Activated naive CD8-positive, alpha-beta T cell treated with anti-CD3 and anti-CD28 coated beads for 36 hours (primary cell): ENCODE measurements at regions not wholly inside any gene's neighbourhood (a gene's known extent, or its start where the extent isn't known, plus 50 kb on each side); places are given as distances from the start of the nearest gene placed in this dataset.

ENCODE experiments used
- DNase-seq: peaks from one replicate; pipeline ENCODE4 v3.0.0; 2021
- H3K27ac Mint-ChIP-seq: one replicate; pipeline ENCODE4 v1.8.0; 2022; ENCODE audit warnings: mild to moderate bottlenecking, moderate library complexity, mixed read lengths
- H3K27me3 Mint-ChIP-seq: one replicate; pipeline ENCODE4 v1.8.0; 2022; ENCODE audit warnings: mild to moderate bottlenecking, mixed read lengths
- H3K36me3 Mint-ChIP-seq: one replicate; pipeline ENCODE4 v1.8.0; 2021; ENCODE audit warnings: mild to moderate bottlenecking, mixed read lengths
- H3K4me1 Mint-ChIP-seq: one replicate; pipeline ENCODE4 v1.8.0; 2021; ENCODE audit warnings: mixed read lengths
- H3K4me3 Mint-ChIP-seq: one replicate; pipeline ENCODE4 v1.8.0; 2022; ENCODE audit warnings: mild to moderate bottlenecking, moderate library complexity, mixed read lengths
- H3K9me3 Mint-ChIP-seq: one replicate; pipeline ENCODE4 v1.8.0; 2022; ENCODE audit warnings: mixed read lengths

GRCh38 chr20:39553120-39553519, 591.0 kb downstream of the DHX35 start:
- H3K4me3 Mint-ChIP-seq = no peak overlapping the region
- H3K36me3 Mint-ChIP-seq = no peaks in the 10 kb centered on the region
- peaks cover 7% of the 10 kb centered on the region for H3K27me3 Mint-ChIP-seq
- no peaks in the 10 kb centered on the region for H3K9me3 Mint-ChIP-seq
- DNase-seq = no peak
- H3K4me1 Mint-ChIP-seq = no peaks in the 10 kb centered on the region
- no peak overlapping the region for H3K27ac Mint-ChIP-seq

- Mint-ChIP-seq H3K27ac (no peak overlapping the region), H3K36me3 (no peaks in the 10 kb centered on the region), H3K27me3 (peaks cover 7% of the 10 kb centered on the region), H3K4me3 (no peak overlapping the region), H3K4me1 (no peaks in the 10 kb centered on the region), H3K9me3 (no peaks in the 10 kb centered on the region)
- no peak for DNase-seq
Measured at GRCh38 chr20:39549733-39550132, 587.6 kb downstream of the DHX35 start.

GRCh38 chr20:39547546-39548408, 585.6 kb downstream of the DHX35 start:
- H3K9me3 Mint-ChIP-seq = no peaks in the 10 kb centered on the region
- peaks cover 7% of the 10 kb centered on the region for H3K27me3 Mint-ChIP-seq
- no peaks in the 10 kb centered on the region for H3K4me1 Mint-ChIP-seq
- H3K36me3 Mint-ChIP-seq = no peaks in the 10 kb centered on the region
- no peak overlapping the region for H3K27ac Mint-ChIP-seq
- DNase-seq = no peak
- H3K4me3 Mint-ChIP-seq = no peak overlapping the region

GRCh38 chr20:39541136-39541803, 579.1 kb downstream of the DHX35 start:
- no peak for DNase-seq
- H3K4me1 Mint-ChIP-seq = no peaks in the 10 kb centered on the region
- no peaks in the 10 kb centered on the region for H3K9me3 Mint-ChIP-seq
- no peak overlapping the region for H3K4me3 Mint-ChIP-seq
- H3K27me3 Mint-ChIP-seq = no peaks in the 10 kb centered on the region
- no peaks in the 10 kb centered on the region for H3K36me3 Mint-ChIP-seq
- no peak overlapping the region for H3K27ac Mint-ChIP-seq

GRCh38 chr20:39538317-39538716, 576.2 kb downstream of the DHX35 start:
- Mint-ChIP-seq H3K27ac (no peak overlapping the region), H3K4me3 (no peak overlapping the region), H3K27me3 (no peaks in the 10 kb centered on the region), H3K4me1 (no peaks in the 10 kb centered on the region), H3K36me3 (no peaks in the 10 kb centered on the region), H3K9me3 (no peaks in the 10 kb centered on the region)
- no peak for DNase-seq

GRCh38 chr20:39535301-39535700, 573.2 kb downstream of the DHX35 start:
- no peak for DNase-seq
- no peaks in the 10 kb centered on the region for H3K27me3 Mint-ChIP-seq
- H3K4me3 Mint-ChIP-seq = no peak overlapping the region
- H3K4me1 Mint-ChIP-seq = no peaks in the 10 kb centered on the region
- H3K27ac Mint-ChIP-seq = no peak overlapping the region
- no peaks in the 10 kb centered on the region for H3K36me3 Mint-ChIP-seq
- no peaks in the 10 kb centered on the region for H3K9me3 Mint-ChIP-seq

- Mint-ChIP-seq H3K4me3 (no peak overlapping the region), H3K27ac (no peak overlapping the region), H3K9me3 (no peaks in the 10 kb centered on the region), H3K27me3 (no peaks in the 10 kb centered on the region), H3K4me1 (no peaks in the 10 kb centered on the region), H3K36me3 (no peaks in the 10 kb centered on the region)
- no peak for DNase-seq
Measured at GRCh38 chr20:39534846-39535245, 572.7 kb downstream of the DHX35 start.

GRCh38 chr20:39533858-39534257, 571.7 kb downstream of the DHX35 start:
- H3K27me3 Mint-ChIP-seq = no peaks in the 10 kb centered on the region
- no peak overlapping the region for H3K27ac Mint-ChIP-seq
- no peak overlapping the region for H3K4me3 Mint-ChIP-seq
- no peaks in the 10 kb centered on the region for H3K4me1 Mint-ChIP-seq
- H3K9me3 Mint-ChIP-seq = no peaks in the 10 kb centered on the region
- no peaks in the 10 kb centered on the region for H3K36me3 Mint-ChIP-seq
- DNase-seq = no peak

- H3K4me1 Mint-ChIP-seq = no peaks in the 10 kb centered on the region
- H3K4me3 Mint-ChIP-seq = no peak overlapping the region
- H3K27me3 Mint-ChIP-seq = no peaks in the 10 kb centered on the region
- H3K27ac Mint-ChIP-seq = no peak overlapping the region
- DNase-seq = no peak
- no peaks in the 10 kb centered on the region for H3K36me3 Mint-ChIP-seq
- H3K9me3 Mint-ChIP-seq = no peaks in the 10 kb centered on the region
Measured at GRCh38 chr20:39532205-39532604, 570.1 kb downstream of the DHX35 start.

GRCh38 chr20:39528436-39528835, 566.3 kb downstream of the DHX35 start:
- Mint-ChIP-seq H3K4me1 (no peaks in the 10 kb centered on the region), H3K9me3 (no peaks in the 10 kb centered on the region), H3K4me3 (no peak overlapping the region), H3K27ac (no peak overlapping the region), H3K27me3 (no peaks in the 10 kb centered on the region), H3K36me3 (no peaks in the 10 kb centered on the region)
- no peak for DNase-seq

GRCh38 chr20:39524371-39524911, 562.3 kb downstream of the DHX35 start:
- no peaks in the 10 kb centered on the region for H3K9me3 Mint-ChIP-seq
- H3K4me1 Mint-ChIP-seq = no peaks in the 10 kb centered on the region
- H3K27me3 Mint-ChIP-seq = no peaks in the 10 kb centered on the region
- H3K27ac Mint-ChIP-seq = no peak overlapping the region
- DNase-seq = no peak
- no peaks in the 10 kb centered on the region for H3K36me3 Mint-ChIP-seq
- H3K4me3 Mint-ChIP-seq = no peak overlapping the region

GRCh38 chr20:39523405-39523804, 561.3 kb downstream of the DHX35 start:
- no peak overlapping the region for H3K27ac Mint-ChIP-seq
- no peaks in the 10 kb centered on the region for H3K4me1 Mint-ChIP-seq
- no peaks in the 10 kb centered on the region for H3K27me3 Mint-ChIP-seq
- H3K9me3 Mint-ChIP-seq = no peaks in the 10 kb centered on the region
- no peaks in the 10 kb centered on the region for H3K36me3 Mint-ChIP-seq
- no peak overlapping the region for H3K4me3 Mint-ChIP-seq
- DNase-seq = no peak

- no peaks in the 10 kb centered on the region for H3K27me3 Mint-ChIP-seq
- no peaks in the 10 kb centered on the region for H3K36me3 Mint-ChIP-seq
- H3K27ac Mint-ChIP-seq = no peak overlapping the region
- H3K4me1 Mint-ChIP-seq = no peaks in the 10 kb centered on the region
- H3K4me3 Mint-ChIP-seq = no peak overlapping the region
- no peaks in the 10 kb centered on the region for H3K9me3 Mint-ChIP-seq
- DNase-seq = no peak
Measured at GRCh38 chr20:39518654-39519053, 556.5 kb downstream of the DHX35 start.

GRCh38 chr20:39516964-39517363, 554.8 kb downstream of the DHX35 start:
- Mint-ChIP-seq H3K27me3 (no peaks in the 10 kb centered on the region), H3K36me3 (no peaks in the 10 kb centered on the region)

GRCh38 chr20:39504710-39505094, 542.6 kb downstream of the DHX35 start:
- H3K4me1 Mint-ChIP-seq = no peaks in the 10 kb centered on the region
- peaks cover 6% of the 10 kb centered on the region for H3K27me3 Mint-ChIP-seq
- DNase-seq = no peak
- H3K9me3 Mint-ChIP-seq = no peaks in the 10 kb centered on the region
- no peak overlapping the region for H3K27ac Mint-ChIP-seq
- no peak overlapping the region for H3K4me3 Mint-ChIP-seq
- no peaks in the 10 kb centered on the region for H3K36me3 Mint-ChIP-seq

More at GRCh38 chr20:39516964-39517363, 554.8 kb downstream of the DHX35 start:
- no peaks in the 10 kb centered on the region for H3K4me1 Mint-ChIP-seq
- H3K9me3 Mint-ChIP-seq = no peaks in the 10 kb centered on the region
- DNase-seq = no peak
- H3K4me3 Mint-ChIP-seq = no peak overlapping the region
- no peak overlapping the region for H3K27ac Mint-ChIP-seq
